CD1c-positive myeloid dendritic cell (primary cell): ENCODE measurements at regions not wholly inside any gene's neighbourhood (a gene's known extent, or its start where the extent isn't known, plus 50 kb on each side); places are given as distances from the start of the nearest gene placed in this dataset.
"Not testable (repeated sequence)": the region's sequence is repeated elsewhere in the genome, so short reads cannot be mapped to it uniquely, and the experiment has no call there.

Experiments used
- DNase-seq: peaks from one replicate; pipeline ENCODE4 v3.0.0-alpha.2; 2016; ENCODE audit errors: extremely low spot score

DNA sequence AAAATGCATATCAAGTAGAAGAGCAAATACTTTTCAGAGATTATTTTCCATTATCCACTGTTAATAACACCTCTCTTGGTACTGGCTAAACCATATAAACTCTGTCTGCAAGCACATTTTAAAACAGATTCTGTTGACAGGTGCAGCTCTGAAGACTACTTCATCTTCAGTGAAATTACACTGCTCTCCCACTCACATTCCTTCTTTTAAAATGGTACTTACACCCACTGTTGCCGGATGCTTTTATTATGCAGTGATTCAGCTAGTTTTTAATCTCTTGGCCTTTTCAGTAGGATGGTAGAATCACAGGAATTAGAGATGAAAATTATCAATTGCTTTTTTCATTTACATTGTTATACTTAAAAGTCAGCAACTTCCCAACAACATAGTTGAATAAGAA lies 381.6 kb downstream of the GASK1B start:
- no peak for DNase-seq

DNA sequence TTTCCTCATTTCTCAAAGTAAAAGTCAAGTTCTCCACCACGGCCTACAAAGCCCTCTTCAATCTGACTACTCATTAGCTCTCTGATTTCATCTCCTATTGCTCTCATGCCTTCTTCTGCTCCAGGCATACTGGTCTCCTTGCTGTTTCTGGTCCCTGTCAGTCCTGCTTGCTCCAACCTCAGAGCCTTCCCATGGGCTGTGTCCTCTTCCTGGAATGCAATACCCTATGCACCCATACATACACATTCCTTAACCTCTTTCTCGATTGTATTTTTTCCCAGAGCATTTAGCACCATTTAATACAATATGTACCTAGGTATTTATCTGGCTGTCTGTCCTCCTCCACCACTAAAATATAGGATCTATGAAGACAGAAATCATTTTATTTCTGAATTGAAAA lies 385.2 kb downstream of the GASK1B start:
- DNase-seq, result no peak

- DNase-seq, result no peak
These were observed 391.5 kb downstream of the GASK1B start for GRCh38 chr4:157781361-157781760.

DNA sequence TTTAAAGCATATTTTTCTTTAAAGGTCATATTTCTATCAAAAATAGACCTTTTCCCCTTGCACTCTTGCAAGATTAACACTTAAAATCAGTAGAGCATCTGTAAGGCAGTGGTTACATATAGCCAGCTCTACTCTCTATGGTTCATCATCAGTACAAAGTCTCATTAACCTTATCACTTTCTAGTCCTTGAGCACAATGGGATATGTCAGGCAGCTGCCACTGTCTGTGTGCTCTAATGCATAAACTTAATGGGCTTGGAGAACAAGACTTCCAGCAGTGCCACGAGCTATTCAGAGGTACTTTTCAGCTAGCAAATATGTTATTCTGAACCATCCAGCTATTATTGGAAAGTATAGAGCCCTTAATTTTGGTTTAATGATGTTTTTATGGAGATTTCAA lies 393.7 kb downstream of the GASK1B start:
- no peak for DNase-seq

DNA sequence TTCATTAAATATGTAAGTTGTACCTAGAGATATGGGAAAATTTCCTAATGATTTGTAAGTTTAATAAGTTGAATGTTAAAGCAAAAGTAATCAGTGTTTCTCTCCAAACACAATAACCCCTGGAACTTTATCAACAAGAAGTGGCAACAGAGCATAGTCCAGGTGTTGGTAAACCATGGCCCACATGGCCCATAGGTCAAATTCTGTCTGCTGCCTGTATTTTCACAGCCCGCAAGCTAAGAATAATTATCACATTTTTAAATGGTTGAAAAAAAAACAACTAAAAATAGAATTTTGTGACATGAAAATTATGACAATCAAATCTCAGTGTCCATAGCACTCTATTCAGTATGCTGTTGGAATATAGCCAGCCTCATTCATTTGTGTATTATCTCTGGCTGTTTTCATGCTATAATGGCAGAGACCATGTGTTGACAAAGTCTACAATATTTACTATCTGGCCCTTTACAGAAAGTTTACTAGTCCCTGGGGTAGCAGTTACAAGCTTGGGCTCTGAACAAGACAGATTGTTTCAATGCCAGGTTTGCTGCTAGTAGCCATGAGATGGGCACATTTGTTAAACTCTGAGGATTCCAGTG lies 395.8 kb downstream of the GASK1B start:
- DNase-seq, result no peak

DNA sequence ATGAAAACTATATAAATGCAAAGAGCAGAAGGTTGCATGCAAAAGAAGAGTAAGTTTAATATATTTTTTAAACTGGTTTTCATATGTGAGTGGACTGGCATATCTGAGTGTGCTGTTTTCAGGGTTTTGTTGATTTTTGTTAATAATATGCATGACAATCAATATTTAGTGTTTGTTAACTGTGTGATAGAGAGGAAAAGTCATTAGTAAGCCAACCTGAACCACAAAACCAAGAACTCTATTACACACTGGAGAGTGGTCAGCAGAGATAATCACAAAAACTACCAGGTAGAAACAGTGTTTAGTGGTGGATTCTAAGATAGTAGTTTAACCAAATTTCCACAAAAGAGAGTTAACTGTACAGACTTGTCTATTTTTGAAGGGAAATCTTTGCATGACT lies 396.9 kb downstream of the GASK1B start:
- no peak for DNase-seq

DNA sequence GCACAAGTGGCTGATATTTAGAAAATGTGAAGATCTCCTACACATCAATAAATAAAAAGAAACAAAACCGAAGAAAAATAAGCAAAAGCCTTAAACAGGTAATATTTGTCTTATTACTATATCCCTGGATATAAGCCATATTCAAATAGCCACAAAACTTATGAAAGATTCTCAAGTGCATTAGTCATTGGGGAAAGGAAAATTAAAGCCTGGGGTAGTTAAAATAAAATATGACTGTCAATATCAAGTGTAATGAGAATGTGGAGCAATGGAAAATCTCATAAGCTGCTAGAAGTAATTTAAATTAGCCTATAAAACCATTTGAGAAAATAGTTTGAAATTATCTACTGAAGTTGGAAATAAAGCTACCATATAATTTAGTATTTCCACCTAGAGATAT lies 399.9 kb downstream of the GASK1B start:
- DNase-seq, result no peak

DNA sequence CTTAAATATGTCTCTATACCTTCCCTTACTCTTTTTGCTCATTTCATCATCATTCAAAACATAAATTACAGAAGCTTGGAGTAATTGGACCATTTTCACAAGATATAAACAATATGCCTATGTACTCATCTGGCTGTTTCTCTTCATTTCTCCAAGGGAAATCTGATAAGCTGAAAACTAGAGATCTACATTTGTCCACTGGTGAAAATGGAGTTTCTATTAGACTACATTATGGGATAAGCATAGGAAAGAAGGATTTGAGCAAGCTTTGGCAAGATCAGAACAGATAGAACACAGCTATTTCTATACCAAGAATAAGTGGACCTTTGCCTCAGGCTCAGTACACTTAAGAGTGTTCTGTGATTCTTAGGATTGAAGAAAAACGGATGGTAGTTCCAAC lies 404.4 kb downstream of the GASK1B start:
- no peak for DNase-seq

DNA sequence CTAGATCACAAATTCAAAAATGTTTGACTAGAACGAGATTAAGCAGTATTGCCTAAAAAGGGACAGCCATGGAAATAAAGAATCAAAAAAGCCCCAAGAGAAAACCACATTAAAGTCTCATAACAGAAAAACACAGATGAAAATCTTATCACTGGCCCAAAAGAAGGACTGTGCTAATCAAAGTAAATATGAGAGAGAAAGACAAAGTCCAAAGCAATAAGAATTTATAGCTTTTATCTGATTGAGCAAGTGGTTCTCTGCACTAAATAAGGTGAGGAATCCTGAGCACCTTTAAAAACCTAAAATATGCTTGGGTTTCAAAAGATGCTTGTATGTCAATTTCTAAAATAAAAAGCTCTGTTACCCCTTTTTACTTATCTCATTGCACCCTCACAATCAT lies 409.3 kb downstream of the GASK1B start:
- no peak for DNase-seq

GRCh38 chr4:157754410-157754809 lies 418.4 kb downstream of the GASK1B start:
- no peak for DNase-seq

DNA sequence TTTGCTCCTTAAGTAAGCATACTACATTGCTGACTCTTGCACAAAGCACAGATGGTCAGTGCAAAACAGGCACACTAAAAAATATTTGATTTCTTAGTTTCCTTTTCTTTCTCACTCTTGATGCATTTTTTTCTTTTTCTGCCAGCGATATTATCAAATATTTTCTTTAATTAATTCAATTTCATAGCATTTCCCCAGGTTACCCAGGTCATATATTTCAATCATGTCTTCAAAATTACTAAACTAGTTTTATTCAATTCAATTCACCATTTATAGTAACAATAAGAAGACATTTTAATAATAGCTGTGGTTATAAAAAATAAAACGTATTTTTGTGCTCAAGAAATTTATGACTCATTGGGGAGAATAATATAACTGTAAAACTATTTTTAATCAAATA lies 421.2 kb downstream of the GASK1B start:
- DNase-seq, result no peak

GRCh38 chr4:157741642-157742041 lies 431.2 kb downstream of the GASK1B start:
- DNase-seq, result no peak

DNA sequence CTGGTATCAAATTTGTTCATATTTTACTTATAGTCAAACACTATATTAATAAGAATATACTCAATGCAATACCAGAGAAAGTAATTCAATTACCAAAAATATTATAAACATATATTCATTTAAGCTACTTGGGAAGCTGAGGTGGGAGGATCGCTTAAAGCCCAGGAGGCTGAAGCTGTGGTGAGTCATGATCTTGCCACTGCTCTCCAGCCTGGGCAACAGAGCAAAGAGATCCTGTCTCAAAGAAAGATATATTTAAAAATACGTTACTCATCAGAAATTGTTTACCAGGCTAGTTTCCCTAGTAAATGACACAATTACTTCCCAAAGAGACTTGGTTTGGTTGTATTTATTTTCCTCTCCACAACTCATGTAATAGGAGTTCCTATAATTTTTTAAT lies 433.6 kb downstream of the GASK1B start:
- DNase-seq, result no peak

GRCh38 chr4:157728215-157728614 lies 444.6 kb downstream of the GASK1B start:
- no peak for DNase-seq

DNA sequence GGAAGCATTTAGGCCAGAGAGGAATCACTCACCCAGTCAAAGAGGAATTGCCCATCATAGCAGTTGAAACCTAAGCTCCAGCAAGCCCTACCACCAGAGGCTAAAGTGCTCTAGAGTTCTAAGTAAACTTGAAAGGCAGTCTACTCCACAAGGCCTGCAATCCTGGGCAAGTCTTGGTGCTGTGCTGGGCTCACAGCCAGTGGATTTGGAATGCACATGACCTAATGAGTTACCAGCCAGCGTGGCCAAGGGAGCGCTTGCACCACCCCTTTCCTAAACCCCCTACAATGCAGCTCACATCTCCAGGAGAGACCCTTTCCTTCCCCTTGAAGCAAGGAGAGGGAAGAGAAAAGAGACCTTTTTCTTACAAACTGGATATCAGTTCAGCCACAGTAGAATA lies 445.7 kb downstream of the GASK1B start:
- no peak for DNase-seq

DNA sequence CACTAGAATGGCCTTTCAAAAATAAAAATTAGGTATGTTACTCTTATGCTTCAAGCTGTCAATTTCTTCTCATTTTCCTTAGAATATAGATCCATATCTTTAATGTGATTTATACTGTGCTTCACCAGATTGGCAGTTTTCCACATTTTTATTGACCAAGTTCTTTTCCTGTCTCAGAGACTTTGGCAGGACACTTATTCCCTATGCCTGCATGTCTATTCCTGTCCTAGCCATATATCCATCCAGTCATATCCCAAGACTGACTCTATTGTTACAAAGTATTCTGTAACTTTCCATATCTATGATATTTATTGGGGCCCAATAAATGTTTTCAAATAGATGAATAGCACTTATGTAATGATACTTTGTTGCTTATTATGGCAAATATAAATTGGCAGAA lies 450.7 kb downstream of the GASK1B start:
- no peak for DNase-seq

GRCh38 chr4:157713342-157713741 lies 459.5 kb downstream of the GASK1B start:
- DNase-seq, result no peak

GRCh38 chr4:157706155-157706554 lies 466.7 kb downstream of the GASK1B start:
- DNase-seq, result no peak

DNA sequence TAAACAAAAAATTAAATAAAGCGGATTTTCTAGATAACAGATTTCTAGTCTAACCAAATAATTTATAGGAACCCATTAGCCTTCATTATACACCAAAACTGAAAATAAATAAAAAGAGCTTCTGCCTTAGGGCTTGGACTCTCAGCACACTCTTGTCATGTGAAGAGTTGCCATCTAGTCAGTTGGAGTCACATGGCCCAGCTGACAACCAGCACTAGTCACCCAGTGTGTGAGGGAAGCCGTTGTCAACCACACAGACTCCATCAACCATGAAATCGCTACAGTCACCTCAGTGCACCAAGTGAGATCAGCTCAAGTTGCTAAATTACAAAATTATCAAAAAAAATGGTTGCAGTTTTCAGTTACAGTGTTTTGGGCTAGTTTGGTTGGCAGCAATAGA lies 470.0 kb downstream of the GASK1B start:
- DNase-seq, result no peak

DNA sequence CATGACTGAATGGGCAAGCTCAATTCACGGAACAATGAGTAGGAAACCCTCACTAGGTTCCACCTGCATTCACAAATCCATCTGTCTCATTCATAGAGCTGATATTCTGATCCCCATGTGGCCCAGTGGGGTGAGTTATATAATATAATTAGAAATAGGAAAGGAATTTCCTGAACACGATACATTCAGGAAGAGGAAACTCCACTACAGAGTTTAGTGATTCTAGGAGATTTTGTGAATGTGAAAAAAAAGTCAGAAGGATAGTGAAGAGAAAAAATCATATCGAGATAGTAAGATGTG lies 471.2 kb downstream of the GASK1B start:
- DNase-seq, result no peak

DNA sequence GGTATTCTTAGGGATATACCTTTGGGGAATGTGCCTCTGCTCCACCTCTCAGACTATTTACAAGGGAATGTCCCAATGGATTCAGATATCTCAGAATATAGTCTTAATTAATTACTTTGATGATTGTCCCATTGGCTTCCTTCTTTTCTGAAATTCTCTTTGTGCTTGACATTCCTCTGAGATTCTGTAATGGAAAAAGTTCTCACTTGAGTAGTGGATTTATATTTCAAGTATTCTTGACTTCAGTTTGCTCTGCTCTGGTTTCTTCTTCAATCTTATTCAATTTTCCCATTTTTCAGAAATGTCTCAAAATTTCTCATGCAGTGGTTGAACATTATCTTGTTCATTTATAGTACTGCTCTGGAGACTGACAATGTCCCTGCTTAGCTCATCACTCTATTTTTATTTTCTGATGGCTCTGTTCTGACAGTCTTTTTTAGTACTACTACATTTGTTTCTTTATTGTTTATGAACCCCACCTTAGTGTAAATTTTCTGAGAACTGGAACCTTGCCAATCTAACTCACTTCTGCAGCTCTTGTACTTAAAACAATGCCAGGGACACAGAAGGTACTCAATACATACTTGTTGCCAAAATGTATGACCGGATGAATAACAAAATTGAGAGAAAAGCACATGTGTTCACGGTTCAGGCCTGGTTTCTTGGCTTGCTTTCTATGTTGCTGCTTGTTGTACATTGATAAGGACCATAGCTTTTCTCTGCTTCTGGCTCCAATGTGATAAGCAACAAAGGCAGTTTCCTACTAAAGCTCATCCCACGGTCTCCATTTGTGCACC lies 471.7 kb downstream of the GASK1B start:
- no peak for DNase-seq

- no peak for DNase-seq
These were observed 468.9 kb downstream of the GRIA2 start for GRCh38 chr4:157689476-157689875.

DNA sequence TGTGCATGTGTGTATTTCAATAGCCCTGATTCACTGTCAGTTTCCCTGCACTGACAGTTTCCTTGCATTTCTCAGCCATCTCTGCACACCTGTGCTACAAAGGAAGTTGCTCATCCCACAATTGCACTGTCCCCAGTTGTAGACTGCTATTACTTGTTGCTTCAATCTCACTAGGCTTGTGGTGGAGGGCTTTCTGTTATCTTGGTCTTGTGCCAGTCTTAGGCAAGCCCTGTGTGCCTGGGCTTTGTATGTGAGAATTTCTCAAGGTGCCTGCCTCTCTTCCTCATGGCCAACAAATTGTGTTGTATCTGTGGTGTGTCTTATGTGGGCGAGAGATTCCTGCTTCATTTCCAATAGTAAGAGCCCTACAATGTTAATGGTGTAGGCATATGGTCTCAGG lies 467.4 kb downstream of the GRIA2 start:
- DNase-seq, result no peak

GRCh38 chr4:157679326-157679725 lies 458.8 kb downstream of the GRIA2 start:
- DNase-seq, result not testable (repeated sequence)
